Pancreas (tissue), 10 donors: ENCODE measurements at regions not wholly inside any gene's neighbourhood (a gene's known extent, or its start where the extent isn't known, plus 50 kb on each side); places are given as distances from the start of the nearest gene placed in this dataset.

Experiments
- ATAC-seq, 4 donors: fragments of 200-7000 bp; cut with Tn5 transposase; one replicate each; pipeline versions ENCODE4 v1.8.0 to v1.9.1; 2020; ENCODE audit warnings: mild to moderate bottlenecking in 4 of 4, moderate library complexity in 4 of 4
- DNase-seq, 6 donors: peaks; one replicate each; pipeline ENCODE4 v3.0.0-alpha.2; 2020
- FAIRE-seq: peaks from 2 replicates; lab custom pipeline; 2012; peaks lifted over from hg19 to GRCh38; lab: Jason Lieb, UNC
- H3K27ac ChIP-seq, 4 donors: fragments of 200-600 bp; sonication (generic); 1 replicate in 3 of 4; 2 replicates in 1 of 4; pipeline versions ENCODE4 v1.5.0 to v1.8.0; 2020
- H3K27me3 ChIP-seq, 4 donors: fragments of 200-600 bp; one replicate each; pipeline ENCODE4 v1.8.0; 2021
- H3K36me3 ChIP-seq, 3 donors: fragments of 200-600 bp; sonication (generic) in 1 of 3; one replicate each; pipeline versions ENCODE4 v1.5.0 to v1.8.0; 2020 to 2021
- H3K4me1 ChIP-seq, 3 donors: fragments of 200-600 bp; one replicate each; pipeline ENCODE4 v1.8.0; 2021
- H3K4me3 ChIP-seq, 4 donors: fragments of 200-600 bp; sonication (generic) in 2 of 4; one replicate each; pipeline versions ENCODE4 v1.5.0 to v1.8.0; 2020 to 2021
- H3K9me3 ChIP-seq, 4 donors: fragments of 200-600 bp; one replicate each; pipeline ENCODE4 v1.8.0; 2021
- WGBS, 2 donors: extraction: QIAGEN DNeasy Blood & Tissue Kit; methylation state at CpG; one replicate each; pipeline ENCODE4 v1.1.7; 2013; 5-methylcytosine and 5-hydroxymethylcytosine counted together
- intact Hi-C, 3 donors: fragments of 100-400 bp; cut with DNase I; formaldehyde crosslinking; loops; one replicate each; pipeline versions ENCODE4 v1.11.1 to v1.14.2; 2022
- TF ChIP-seq, protein P1 (sequence below), 4 donors: fragments of 200-600 bp; sonication (generic) in 3 of 4; IDR thresholded peaks; one replicate each; pipeline versions ENCODE4 v1.5.0 to v1.8.0; 2021; ENCODE audit warnings: antibody characterized with exemption in 4 of 4
- donor health status: healthy with polysubstance abuse.
- donor health status: DM: no; HTN: no; CAD: no; lungs with moderate emphysema.
- donor health status: DM: no; HTN: no; CAD: no.
- donor health status: control.
- donor health status: control.
- donor health status: Bipolar disorder and iron deficiency.
- donor health status: DM: yes; HTN: yes; CAD: no.
- donor health status: DM: no; HTN: no; CAD: no.
- donor health status: DM: no; HTN: no; CAD: no.
- donor health status: DM: yes; HTN: yes; CAD: no.

DNA sequence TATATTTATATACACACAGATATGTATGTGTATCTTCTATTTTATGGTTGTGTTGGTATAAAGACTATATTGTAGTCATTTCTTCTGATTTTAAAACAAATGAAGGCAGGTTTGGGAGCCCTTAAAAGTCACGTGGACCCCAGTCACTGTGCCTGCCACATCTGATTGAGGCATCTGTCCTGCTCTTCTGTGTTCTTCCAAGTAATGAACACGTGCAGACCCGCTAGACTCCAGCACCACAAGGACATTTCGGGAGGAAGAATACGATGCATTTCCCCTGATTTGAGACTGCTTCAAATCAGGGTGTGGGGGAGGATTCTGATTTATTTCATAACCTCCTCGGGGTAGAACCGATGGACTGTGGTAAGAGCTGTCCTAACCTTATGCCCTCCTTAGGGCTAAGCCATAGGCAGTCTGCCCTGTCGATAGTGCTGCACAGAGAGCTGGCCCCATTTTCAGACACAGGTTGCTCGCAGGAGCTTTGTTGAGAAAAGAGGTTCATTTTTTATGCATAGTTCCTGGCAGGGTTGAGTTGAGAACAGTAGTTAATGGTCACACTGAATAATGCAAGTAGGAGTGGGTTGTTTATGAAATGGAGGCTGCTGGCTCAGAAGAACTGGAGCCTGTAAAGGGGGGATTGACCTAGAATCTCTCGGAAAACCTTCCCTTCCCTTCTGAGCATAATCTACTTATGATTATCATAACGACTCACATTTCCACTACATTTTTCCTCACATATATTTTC, 55.0 kb upstream of the C10orf120 start:
- no peak overlapping the region for H3K27ac ChIP-seq
- TF ChIP-seq, protein P1, sequence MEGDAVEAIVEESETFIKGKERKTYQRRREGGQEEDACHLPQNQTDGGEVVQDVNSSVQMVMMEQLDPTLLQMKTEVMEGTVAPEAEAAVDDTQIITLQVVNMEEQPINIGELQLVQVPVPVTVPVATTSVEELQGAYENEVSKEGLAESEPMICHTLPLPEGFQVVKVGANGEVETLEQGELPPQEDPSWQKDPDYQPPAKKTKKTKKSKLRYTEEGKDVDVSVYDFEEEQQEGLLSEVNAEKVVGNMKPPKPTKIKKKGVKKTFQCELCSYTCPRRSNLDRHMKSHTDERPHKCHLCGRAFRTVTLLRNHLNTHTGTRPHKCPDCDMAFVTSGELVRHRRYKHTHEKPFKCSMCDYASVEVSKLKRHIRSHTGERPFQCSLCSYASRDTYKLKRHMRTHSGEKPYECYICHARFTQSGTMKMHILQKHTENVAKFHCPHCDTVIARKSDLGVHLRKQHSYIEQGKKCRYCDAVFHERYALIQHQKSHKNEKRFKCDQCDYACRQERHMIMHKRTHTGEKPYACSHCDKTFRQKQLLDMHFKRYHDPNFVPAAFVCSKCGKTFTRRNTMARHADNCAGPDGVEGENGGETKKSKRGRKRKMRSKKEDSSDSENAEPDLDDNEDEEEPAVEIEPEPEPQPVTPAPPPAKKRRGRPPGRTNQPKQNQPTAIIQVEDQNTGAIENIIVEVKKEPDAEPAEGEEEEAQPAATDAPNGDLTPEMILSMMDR (IDR thresholded peaks at IDR 0.05), result no peak
- ATAC-seq, result no peak
- no peak for FAIRE-seq
- 81 to 84% methylated on average over 11 of the region's 11 CpGs for WGBS, 2 donors
- no peaks in the 10 kb centered on the region for H3K4me1 ChIP-seq
- H3K9me3 ChIP-seq, result no peaks in the 10 kb centered on the region
- H3K36me3 ChIP-seq, result no peaks in the 10 kb centered on the region
- no peaks in the 10 kb centered on the region for H3K27me3 ChIP-seq
- no peak for DNase-seq
- no peak overlapping the region for H3K4me3 ChIP-seq
- intact Hi-C loops, result no loop called here

DNA sequence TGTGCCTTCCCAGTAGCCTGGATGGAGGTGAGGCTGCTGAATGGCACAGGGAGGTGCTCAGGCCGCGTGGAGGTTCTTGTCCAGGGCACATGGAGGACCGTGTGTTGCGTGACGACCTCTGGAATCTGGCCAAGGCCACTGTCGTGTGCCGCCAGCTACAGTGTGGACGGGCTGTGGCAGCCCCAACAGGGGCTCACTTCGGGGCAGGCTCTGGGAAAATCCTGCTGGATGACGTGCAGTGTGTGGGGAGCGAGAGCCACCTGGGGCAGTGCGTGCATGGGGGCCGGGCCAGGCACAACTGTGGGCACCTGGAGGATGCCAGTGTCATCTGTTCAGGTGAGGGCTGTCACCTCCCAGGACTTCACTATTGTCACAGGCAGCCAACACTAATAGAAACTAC, 50.2 kb upstream of the C10orf120 start:
- intact Hi-C loops, result no loop called here
- no peaks in the 10 kb centered on the region for H3K27me3 ChIP-seq
- no peaks in the 10 kb centered on the region for H3K36me3 ChIP-seq
- no peak for FAIRE-seq
- no peak overlapping the region for H3K4me3 ChIP-seq
- 56 to 58% methylated on average over 13 of the region's 13 CpGs for WGBS, 2 donors
- H3K9me3 ChIP-seq, result no peaks in the 10 kb centered on the region
- ATAC-seq, result no peak
- TF ChIP-seq, protein P1 (IDR thresholded peaks at IDR 0.05), result no peak
- H3K4me1 ChIP-seq, result no peaks in the 10 kb centered on the region
- DNase-seq, result peak in 1 of 6 donors; percentile 55
- no peak overlapping the region for H3K27ac ChIP-seq
